Esophagus squamous epithelium (tissue), 4 donors: ENCODE measurements at regions not wholly inside any gene's neighbourhood (a gene's known extent, or its start where the extent isn't known, plus 50 kb on each side); places are given as distances from the start of the nearest gene placed in this dataset.

Source experiments
- CTCF ChIP-seq, 6 experiments: fragments of 450-650 bp in 4 of 6; fragments of 200-600 bp in 2 of 6; sonication (generic) in 2 of 6; IDR thresholded peaks; one replicate each; pipeline ENCODE4 v1.5.1; 2016 to 2019; ENCODE audit warnings: antibody characterized with exemption in 6 of 6, mild to moderate bottlenecking in 4 of 6, moderate library complexity in 4 of 6
- POLR2A ChIP-seq, 4 donors: fragments of 450-650 bp; IDR thresholded peaks; one replicate each; pipeline ENCODE4 v1.6.1; 2017; ENCODE audit warnings: antibody characterized with exemption in 4 of 4, mild to moderate bottlenecking in 4 of 4, moderate library complexity in 3 of 4

- no peak for TF ChIP-seq POLR2A (IDR thresholded peaks at IDR 0.05)
- peak in 3 of 6 experiments; percentile 18 to 21 (median 19) for TF ChIP-seq CTCF (IDR thresholded peaks at IDR 0.05)
Observed at GRCh38 chr1:39129514-39129913, 75.0 kb upstream of the MACF1 start.
